Uterus (tissue), 3 donors: ENCODE measurements at regions not wholly inside any gene's neighbourhood (a gene's known extent, or its start where the extent isn't known, plus 50 kb on each side); places are given as distances from the start of the nearest gene placed in this dataset.

ENCODE experiments used
- DNase-seq, 2 donors: peaks; one replicate each; pipeline ENCODE4 v3.0.0-alpha.2; 2019 to 2020
- H3K27ac ChIP-seq, 2 donors: fragments of 200-600 bp; sonication (generic); 1 replicate in 1 of 2; 2 replicates in 1 of 2; pipeline ENCODE4 v1.5.1; 2016 to 2018
- H3K27me3 ChIP-seq, 2 donors: fragments of 200-600 bp; sonication (generic); one replicate each; pipeline ENCODE4 v1.5.1; 2018 to 2019; ENCODE audit warnings: control low read depth in 1 of 2
- H3K36me3 ChIP-seq, 2 donors: fragments of 200-600 bp; sonication (generic); one replicate each; pipeline ENCODE4 v1.5.1; 2019; ENCODE audit warnings: control low read depth in 1 of 2
- H3K4me1 ChIP-seq, 2 donors: fragments of 200-600 bp; sonication (generic); one replicate each; pipeline ENCODE4 v1.5.1; 2018 to 2019; ENCODE audit warnings: control low read depth in 1 of 2
- H3K4me3 ChIP-seq, 2 donors: fragments of 200-600 bp; sonication (generic); 1 replicate in 1 of 2; 2 replicates in 1 of 2; pipeline ENCODE4 v1.5.1; 2018 to 2019; ENCODE audit warnings: mild to moderate bottlenecking in 1 of 2
- H3K9me3 ChIP-seq, 2 donors: fragments of 200-600 bp; sonication (generic); one replicate each; pipeline ENCODE4 v1.5.1; 2019; ENCODE audit warnings: control low read depth in 1 of 2
- POLR2A ChIP-seq, 2 donors: fragments of 450-650 bp; IDR thresholded peaks; one replicate each; pipeline ENCODE4 v1.6.1; 2016; ENCODE audit warnings: antibody characterized with exemption in 2 of 2, mild to moderate bottlenecking in 1 of 2, moderate library complexity in 1 of 2
- intact Hi-C: fragments of 100-400 bp; cut with DNase I; formaldehyde crosslinking; loops from one replicate; pipeline ENCODE4 v1.15.1; 2023; ENCODE audit warnings: low total_unique reads
- TF ChIP-seq, protein P1 (sequence below), 4 experiments: fragments of 200-600 bp in 2 of 4; fragments of 450-650 bp in 2 of 4; sonication (generic) in 2 of 4; IDR thresholded peaks; one replicate each; pipeline ENCODE4 v1.5.1; 2016 to 2019; ENCODE audit warnings: antibody characterized with exemption in 4 of 4, mild to moderate bottlenecking in 2 of 4, moderate library complexity in 1 of 4
- donor health status: DM: yes; HTN: yes; CAD: no.

DNA sequence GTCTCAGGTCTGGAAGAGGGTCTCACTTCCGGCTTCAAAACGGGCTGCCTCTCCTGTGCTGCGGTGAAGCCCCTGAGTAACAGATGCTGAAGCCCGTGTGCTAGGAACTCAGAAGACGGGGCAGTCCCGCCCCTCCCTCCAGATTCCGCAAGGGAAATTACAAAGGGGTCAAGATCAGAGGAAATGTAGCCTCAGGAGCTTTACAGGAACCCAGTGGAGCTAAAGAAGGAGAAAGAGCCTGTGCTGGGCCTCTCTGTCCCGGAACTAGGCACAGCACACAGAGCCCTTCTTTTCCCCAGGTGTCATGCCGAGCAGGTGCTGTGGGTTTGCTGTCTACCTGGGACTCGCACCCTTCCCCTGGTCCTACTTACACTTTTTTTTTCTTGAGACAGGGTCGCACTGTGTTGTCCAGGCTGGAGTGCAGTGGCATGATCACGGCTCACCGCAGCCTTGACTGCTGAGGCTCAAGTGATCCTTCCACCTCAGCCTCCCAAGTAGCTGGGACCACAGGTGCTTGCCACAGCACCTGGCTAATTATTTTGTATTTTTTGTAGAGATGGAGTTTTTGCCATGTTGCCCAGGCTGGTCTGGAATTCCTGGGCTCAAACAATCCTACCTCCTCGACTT lies 72.7 kb upstream of the MAP4K4 start:
- no peak overlapping the region for H3K27ac ChIP-seq
- DNase-seq, result no peak
- no peaks in the 10 kb centered on the region for H3K9me3 ChIP-seq
- H3K4me1 ChIP-seq, result no peaks in the 10 kb centered on the region
- no peak overlapping the region for H3K4me3 ChIP-seq
- TF ChIP-seq, protein P1, sequence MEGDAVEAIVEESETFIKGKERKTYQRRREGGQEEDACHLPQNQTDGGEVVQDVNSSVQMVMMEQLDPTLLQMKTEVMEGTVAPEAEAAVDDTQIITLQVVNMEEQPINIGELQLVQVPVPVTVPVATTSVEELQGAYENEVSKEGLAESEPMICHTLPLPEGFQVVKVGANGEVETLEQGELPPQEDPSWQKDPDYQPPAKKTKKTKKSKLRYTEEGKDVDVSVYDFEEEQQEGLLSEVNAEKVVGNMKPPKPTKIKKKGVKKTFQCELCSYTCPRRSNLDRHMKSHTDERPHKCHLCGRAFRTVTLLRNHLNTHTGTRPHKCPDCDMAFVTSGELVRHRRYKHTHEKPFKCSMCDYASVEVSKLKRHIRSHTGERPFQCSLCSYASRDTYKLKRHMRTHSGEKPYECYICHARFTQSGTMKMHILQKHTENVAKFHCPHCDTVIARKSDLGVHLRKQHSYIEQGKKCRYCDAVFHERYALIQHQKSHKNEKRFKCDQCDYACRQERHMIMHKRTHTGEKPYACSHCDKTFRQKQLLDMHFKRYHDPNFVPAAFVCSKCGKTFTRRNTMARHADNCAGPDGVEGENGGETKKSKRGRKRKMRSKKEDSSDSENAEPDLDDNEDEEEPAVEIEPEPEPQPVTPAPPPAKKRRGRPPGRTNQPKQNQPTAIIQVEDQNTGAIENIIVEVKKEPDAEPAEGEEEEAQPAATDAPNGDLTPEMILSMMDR (IDR thresholded peaks at IDR 0.05), result no peak
- TF ChIP-seq POLR2A (IDR thresholded peaks at IDR 0.05), result no peak
- intact Hi-C loops, result no loop called here
- H3K36me3 ChIP-seq, result no peaks in the 10 kb centered on the region
- no peaks in the 10 kb centered on the region for H3K27me3 ChIP-seq

DNA sequence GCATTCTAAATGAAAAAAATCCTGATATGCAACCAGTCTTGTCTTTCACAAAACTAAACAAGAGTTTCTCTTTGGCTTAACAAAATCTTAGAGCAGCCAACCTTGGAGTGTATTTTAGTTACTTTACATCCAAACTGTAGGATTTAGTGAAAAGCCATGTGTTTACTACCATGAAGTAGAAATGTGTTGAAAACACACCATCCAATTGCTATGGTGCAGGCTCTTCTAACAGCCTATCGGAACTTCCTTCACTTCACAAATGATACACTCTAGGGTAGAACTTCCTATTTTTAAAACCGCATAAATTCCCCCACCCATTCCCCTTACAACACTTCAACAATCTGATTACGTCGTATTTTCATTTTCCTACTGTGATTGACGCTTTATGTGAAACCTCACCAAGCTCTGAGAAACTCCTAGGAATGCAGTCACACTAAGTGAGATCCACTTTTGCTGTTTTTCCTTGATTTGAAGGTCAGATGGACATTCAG lies 74.4 kb upstream of the MAP4K4 start:
- Histone ChIP-seq H3K27ac (no peak overlapping the region), H3K27me3 (no peaks in the 10 kb centered on the region), H3K9me3 (no peaks in the 10 kb centered on the region), H3K36me3 (no peaks in the 10 kb centered on the region), H3K4me1 (no peaks in the 10 kb centered on the region), H3K4me3 (no peak overlapping the region)
- intact Hi-C loops, result no loop called here
- no peak for DNase-seq
- TF ChIP-seq POLR2A (IDR thresholded peaks at IDR 0.05), result no peak
- TF ChIP-seq, protein P1 (IDR thresholded peaks at IDR 0.05), result no peak

DNA sequence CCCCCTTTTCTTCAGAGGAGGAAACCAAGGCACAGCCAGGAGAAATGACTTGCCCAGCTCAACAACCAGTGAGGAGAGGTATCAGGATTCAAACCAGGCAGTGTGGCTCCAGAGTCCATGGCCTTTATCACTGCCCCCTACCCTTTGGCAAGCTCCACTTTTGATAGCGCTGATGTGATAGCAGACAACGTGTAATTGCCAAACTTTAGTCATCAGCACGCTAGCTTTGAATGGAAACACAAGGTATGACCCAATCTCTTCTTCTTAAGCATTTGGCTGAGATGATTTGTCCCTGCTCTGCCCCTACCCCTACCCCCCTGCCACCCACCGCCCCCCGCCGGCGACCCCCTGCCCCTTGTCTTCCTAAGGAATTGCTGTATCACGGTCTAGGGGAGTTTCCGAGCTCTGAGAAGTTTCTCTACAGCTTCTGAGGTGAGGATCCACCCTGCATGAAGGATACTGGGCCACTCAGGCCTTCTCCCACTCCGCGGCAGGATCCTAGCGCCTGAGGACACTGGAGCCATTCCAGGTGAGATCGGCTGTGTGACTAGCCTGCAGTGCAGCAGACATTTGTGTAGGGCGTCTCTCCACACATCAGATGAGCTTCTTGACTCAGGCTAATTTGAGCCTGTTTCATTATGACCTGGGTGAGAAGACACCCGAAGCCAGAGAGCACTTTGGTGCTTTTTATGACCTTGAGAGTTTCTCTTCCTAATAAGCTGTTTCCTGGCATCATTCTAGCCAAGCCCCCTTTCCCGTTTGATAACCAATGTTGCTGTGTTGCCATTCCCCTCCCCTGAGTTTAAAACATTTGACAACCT lies 75.1 kb upstream of the MAP4K4 start:
- Histone ChIP-seq H3K4me1 (no peaks in the 10 kb centered on the region), H3K4me3 (no peak overlapping the region), H3K36me3 (no peaks in the 10 kb centered on the region), H3K27ac (no peak overlapping the region), H3K9me3 (no peaks in the 10 kb centered on the region), H3K27me3 (no peaks in the 10 kb centered on the region)
- TF ChIP-seq POLR2A (IDR thresholded peaks at IDR 0.05), result no peak
- TF ChIP-seq, protein P1 (IDR thresholded peaks at IDR 0.05), result no peak
- intact Hi-C loops, result no loop called here
- DNase-seq, result no peak

DNA sequence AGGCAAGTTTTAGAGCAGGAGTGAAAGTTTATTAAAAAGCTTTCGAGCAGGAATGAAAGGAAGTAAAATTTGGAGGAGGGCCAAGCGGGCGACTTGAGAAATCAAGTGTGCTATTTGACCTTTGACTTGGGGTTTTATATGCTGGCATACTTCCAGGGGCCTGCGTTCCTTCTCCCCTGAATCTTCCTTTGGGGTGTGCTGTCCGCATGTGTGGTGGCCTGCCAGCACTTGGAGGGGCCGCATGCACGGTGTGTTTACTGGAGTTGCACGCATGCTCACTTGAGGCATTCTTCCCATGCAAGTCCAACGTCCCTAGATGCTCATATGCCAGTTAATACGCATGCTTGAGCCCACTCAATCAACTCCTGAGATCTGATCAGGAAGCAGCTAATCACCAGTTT lies 78.3 kb upstream of the MAP4K4 start:
- no peaks in the 10 kb centered on the region for H3K4me1 ChIP-seq
- no peaks in the 10 kb centered on the region for H3K36me3 ChIP-seq
- intact Hi-C loops, result no loop called here
- no peak overlapping the region for H3K4me3 ChIP-seq
- peak; percentile 34 to 35 for DNase-seq
- TF ChIP-seq POLR2A (IDR thresholded peaks at IDR 0.05), result no peak
- TF ChIP-seq, protein P1 (IDR thresholded peaks at IDR 0.05), result no peak
- H3K27ac ChIP-seq, result no peak overlapping the region
- H3K9me3 ChIP-seq, result no peaks in the 10 kb centered on the region
- no peaks in the 10 kb centered on the region for H3K27me3 ChIP-seq

DNA sequence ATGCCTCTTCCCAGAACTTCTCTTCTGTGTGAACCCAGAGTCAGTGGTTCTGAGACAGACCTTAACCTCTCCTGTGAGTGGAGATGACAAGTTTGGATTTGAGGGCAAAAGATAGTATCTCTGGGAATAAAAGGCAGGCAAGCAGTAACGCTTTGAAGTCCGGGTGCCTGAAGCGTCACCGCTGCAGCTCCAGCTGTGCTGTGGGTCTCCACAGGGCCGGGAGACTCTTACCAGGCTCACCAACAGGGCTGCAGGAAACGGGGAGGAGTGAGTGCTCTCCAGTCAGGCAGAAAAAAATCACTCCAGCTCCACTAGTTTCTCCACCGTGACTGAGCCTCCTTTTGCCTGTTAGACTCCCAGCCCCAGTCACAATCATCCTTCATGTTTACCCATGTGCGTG lies 79.7 kb upstream of the MAP4K4 start:
- Histone ChIP-seq H3K36me3 (no peaks in the 10 kb centered on the region), H3K4me1 (no peaks in the 10 kb centered on the region), H3K27ac (no peak overlapping the region), H3K4me3 (no peak overlapping the region), H3K27me3 (no peaks in the 10 kb centered on the region), H3K9me3 (no peaks in the 10 kb centered on the region)
- TF ChIP-seq POLR2A (IDR thresholded peaks at IDR 0.05), result no peak
- TF ChIP-seq, protein P1 (IDR thresholded peaks at IDR 0.05), result no peak
- no peak for DNase-seq
- intact Hi-C loops, result no loop called here
